Esophagus squamous epithelium (tissue), 4 donors: ENCODE measurements at regions not wholly inside any gene's neighbourhood (a gene's known extent, or its start where the extent isn't known, plus 50 kb on each side); places are given as distances from the start of the nearest gene placed in this dataset.

Experiments
- CTCF ChIP-seq, 6 experiments: fragments of 450-650 bp in 4 of 6; fragments of 200-600 bp in 2 of 6; sonication (generic) in 2 of 6; IDR thresholded peaks; one replicate each; pipeline ENCODE4 v1.5.1; 2016 to 2019; ENCODE audit warnings: antibody characterized with exemption in 6 of 6, mild to moderate bottlenecking in 4 of 6, moderate library complexity in 4 of 6
- POLR2A ChIP-seq, 4 donors: fragments of 450-650 bp; IDR thresholded peaks; one replicate each; pipeline ENCODE4 v1.6.1; 2017; ENCODE audit warnings: antibody characterized with exemption in 4 of 4, mild to moderate bottlenecking in 4 of 4, moderate library complexity in 3 of 4

GRCh38 chr2:74779587-74780135 lies 54.3 kb upstream of the HK2 start:
- no peak for TF ChIP-seq POLR2A (IDR thresholded peaks at IDR 0.05)
- no peak for TF ChIP-seq CTCF (IDR thresholded peaks at IDR 0.05)
